GM13976 (cell line): ENCODE measurements at regions not wholly inside any gene's neighbourhood (a gene's known extent, or its start where the extent isn't known, plus 50 kb on each side); places are given as distances from the start of the nearest gene placed in this dataset.

Source experiments
- DNase-seq: peaks from one replicate; pipeline ENCODE4 v3.0.0; 2012; ENCODE audit warnings: low spot score
- CTCF ChIP-seq: IDR thresholded peaks from 2 replicates; pipeline ENCODE4 v1.5.1; 2012; ENCODE audit warnings: borderline replicate concordance, mild to moderate bottlenecking; ENCODE audit not compliant: insufficient read depth; ENCODE audit errors: extremely low read depth, missing control alignments, control extremely low read depth
- in situ Hi-C: fragments of 300-500 bp; cut with MboI; formaldehyde crosslinking; loops from one replicate; pipeline ENCODE4 v1.12.0; 2022; ENCODE audit warnings: low sequenced_read_pairs, mixed read lengths, inconsistent platforms; ENCODE audit not compliant: unreplicated experiment

- in situ Hi-C loops, result no loop called here
- DNase-seq, result no peak
- no peak for TF ChIP-seq CTCF
These were observed 102.0 kb upstream of the PTPN3 start for GRCh38 chr9:109600142-109600541.

- TF ChIP-seq CTCF, result no peak
- in situ Hi-C loops, result no loop called here
- no peak for DNase-seq
These were observed 103.1 kb upstream of the PTPN3 start for GRCh38 chr9:109601181-109601580.

GRCh38 chr9:109602987-109603386 lies 104.9 kb upstream of the PTPN3 start:
- in situ Hi-C loops, result no loop called here
- TF ChIP-seq CTCF, result no peak
- DNase-seq, result no peak

GRCh38 chr9:109604131-109604530 lies 106.0 kb upstream of the PTPN3 start:
- no peak for TF ChIP-seq CTCF
- DNase-seq, result no peak
- in situ Hi-C loops, result no loop called here

GRCh38 chr9:109604781-109605180 lies 106.7 kb upstream of the PTPN3 start:
- TF ChIP-seq CTCF, result no peak
- DNase-seq, result no peak
- in situ Hi-C loops, result no loop called here

- TF ChIP-seq CTCF, result no peak
- in situ Hi-C loops, result no loop called here
- DNase-seq, result no peak
These were observed 111.0 kb upstream of the PTPN3 start for GRCh38 chr9:109609060-109609459.

- in situ Hi-C loops, result no loop called here
- DNase-seq, result no peak
- TF ChIP-seq CTCF, result no peak
These were observed 118.5 kb upstream of the PTPN3 start for GRCh38 chr9:109616571-109617120.
